Epithelial cell of proximal tubule (primary cell): ENCODE measurements at regions not wholly inside any gene's neighbourhood (a gene's known extent, or its start where the extent isn't known, plus 50 kb on each side); places are given as distances from the start of the nearest gene placed in this dataset.

ENCODE experiments used
- DNase-seq: peaks from one replicate; pipeline ENCODE4 v3.0.0-alpha.2; 2011; ENCODE audit warnings: low read depth
- H3K4me3 ChIP-seq: 2 replicates; pipeline ENCODE4 v1.5.1; 2011; ENCODE audit warnings: low read depth, mild to moderate bottlenecking, low read length
- CTCF ChIP-seq: conservative IDR thresholded peaks from 2 replicates; pipeline ENCODE4 v1.5.1; 2012; ENCODE audit warnings: low read depth, mild to moderate bottlenecking, low read length

- TF ChIP-seq CTCF: no peak
- H3K4me3 ChIP-seq: no peak overlapping the region
- no peak for DNase-seq
These were observed 762.0 kb upstream of the IGFBP3 start for GRCh38 chr7:46682836-46683624.

GRCh38 chr7:46681865-46682503, 760.9 kb upstream of the IGFBP3 start:
- no peak for DNase-seq
- no peak for TF ChIP-seq CTCF
- H3K4me3 ChIP-seq: no peak overlapping the region

- H3K4me3 ChIP-seq: no peak overlapping the region
- no peak for TF ChIP-seq CTCF
- DNase-seq: no peak
These were observed 759.1 kb upstream of the IGFBP3 start for GRCh38 chr7:46680147-46680546.

- no peak overlapping the region for H3K4me3 ChIP-seq
- no peak for TF ChIP-seq CTCF
- no peak for DNase-seq
These were observed 758.6 kb upstream of the IGFBP3 start for GRCh38 chr7:46679671-46680070.

GRCh38 chr7:46678421-46678820, 757.3 kb upstream of the IGFBP3 start:
- no peak for TF ChIP-seq CTCF
- no peak overlapping the region for H3K4me3 ChIP-seq
- no peak for DNase-seq

- DNase-seq: no peak
- no peak for TF ChIP-seq CTCF
- H3K4me3 ChIP-seq: no peak overlapping the region
These were observed 754.4 kb upstream of the IGFBP3 start for GRCh38 chr7:46675456-46675855.

- no peak for TF ChIP-seq CTCF
- no peak for DNase-seq
- H3K4me3 ChIP-seq: no peak overlapping the region
These were observed 751.8 kb upstream of the IGFBP3 start for GRCh38 chr7:46672861-46673260.
